Activated CD4-positive, alpha-beta T cell treated with anti-CD3 and anti-CD28 coated beads, Interleukin-10, Interleukin-2, amounts not matched to agents 100 ng/mL and 50 ng/mL, durations not matched to agents 16 hours and 8 hours (primary cell): ENCODE measurements at regions not wholly inside any gene's neighbourhood (a gene's known extent, or its start where the extent isn't known, plus 50 kb on each side); places are given as distances from the start of the nearest gene placed in this dataset.

ENCODE experiments used
- DNase-seq: peaks from one replicate; pipeline ENCODE4 v3.0.0-alpha.2; 2020

GRCh38 chr14:94682061-94682516 lies 69.9 kb downstream of the SERPINA3 start:
- DNase-seq = no peak

- peak; percentile 16 for DNase-seq
These were observed 69.3 kb downstream of the SERPINA3 start for GRCh38 chr14:94681300-94682060.

GRCh38 chr14:94680862-94681288 lies 68.7 kb downstream of the SERPINA3 start:
- no peak for DNase-seq

- no peak for DNase-seq
These were observed 68.0 kb downstream of the SERPINA3 start for GRCh38 chr14:94679937-94680861.

- DNase-seq = no peak
These were observed 67.1 kb downstream of the SERPINA3 start for GRCh38 chr14:94679106-94679810.

GRCh38 chr14:94677747-94678146 lies 65.6 kb downstream of the SERPINA3 start:
- no peak for DNase-seq

- no peak for DNase-seq
These were observed 65.0 kb downstream of the SERPINA3 start for GRCh38 chr14:94677213-94677612.

- no peak for DNase-seq
These were observed 64.4 kb downstream of the SERPINA3 start for GRCh38 chr14:94676495-94677185.

GRCh38 chr14:94675036-94675435 lies 62.8 kb downstream of the SERPINA3 start:
- DNase-seq = no peak

- DNase-seq = no peak
These were observed 61.6 kb downstream of the SERPINA3 start for GRCh38 chr14:94673781-94674231.
